GM21447 (cell line): ENCODE measurements at regions not wholly inside any gene's neighbourhood (a gene's known extent, or its start where the extent isn't known, plus 50 kb on each side); places are given as distances from the start of the nearest gene placed in this dataset.
"Not testable (repeated sequence)": the region's sequence is repeated elsewhere in the genome, so short reads cannot be mapped to it uniquely, and the experiment has no call there.

Experiments used
- ATAC-seq: cut with Tn5 transposase; IDR thresholded peaks from one replicate; pipeline ENCODE4 v1.9.1; 2021; ENCODE audit not compliant: unreplicated experiment

GRCh38 chr5:21484498-21484889 is 1368.7 kb downstream of the CDH12 start:
- ATAC-seq = not testable (repeated sequence)

DNA sequence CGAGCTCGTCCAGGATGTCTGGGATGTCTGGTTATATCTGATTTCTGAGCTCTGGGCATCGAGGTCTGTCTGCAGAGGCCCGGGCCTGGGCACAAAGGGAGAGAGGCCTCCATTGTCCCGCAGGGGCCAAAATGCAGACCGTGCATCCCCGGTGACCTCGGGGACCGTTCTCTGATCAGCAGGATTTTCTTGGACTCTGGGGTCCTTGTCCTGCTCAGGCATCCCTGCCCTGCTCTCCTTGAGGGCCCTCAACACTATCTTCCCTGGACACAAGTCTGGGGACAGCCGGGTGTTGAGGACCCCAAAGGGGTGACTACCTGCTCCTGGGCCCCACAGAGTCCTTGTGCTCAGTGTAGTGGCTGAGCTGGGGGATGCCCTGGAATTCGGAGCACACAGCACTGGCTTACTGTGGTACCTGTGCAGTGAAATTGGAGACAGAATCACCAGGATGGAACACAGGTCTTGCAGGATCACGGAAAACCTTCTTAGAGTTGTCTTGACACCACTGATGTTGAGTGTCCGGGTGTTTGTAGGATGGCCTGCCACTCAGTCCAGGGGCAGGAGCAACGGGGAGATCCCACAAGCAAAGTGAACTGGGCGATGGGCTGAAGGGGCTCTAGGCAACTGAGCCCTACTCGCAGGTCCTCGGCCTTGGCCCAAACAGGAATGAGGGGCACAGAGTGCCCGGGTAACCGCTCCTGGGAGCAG is 1369.2 kb downstream of the CDH12 start:
- not testable (repeated sequence) for ATAC-seq

GRCh38 chr5:21482983-21483650 is 1370.0 kb downstream of the CDH12 start:
- ATAC-seq = not testable (repeated sequence)

- not testable (repeated sequence) for ATAC-seq
Measured at GRCh38 chr5:21482522-21482921, 1370.6 kb downstream of the CDH12 start.

DNA sequence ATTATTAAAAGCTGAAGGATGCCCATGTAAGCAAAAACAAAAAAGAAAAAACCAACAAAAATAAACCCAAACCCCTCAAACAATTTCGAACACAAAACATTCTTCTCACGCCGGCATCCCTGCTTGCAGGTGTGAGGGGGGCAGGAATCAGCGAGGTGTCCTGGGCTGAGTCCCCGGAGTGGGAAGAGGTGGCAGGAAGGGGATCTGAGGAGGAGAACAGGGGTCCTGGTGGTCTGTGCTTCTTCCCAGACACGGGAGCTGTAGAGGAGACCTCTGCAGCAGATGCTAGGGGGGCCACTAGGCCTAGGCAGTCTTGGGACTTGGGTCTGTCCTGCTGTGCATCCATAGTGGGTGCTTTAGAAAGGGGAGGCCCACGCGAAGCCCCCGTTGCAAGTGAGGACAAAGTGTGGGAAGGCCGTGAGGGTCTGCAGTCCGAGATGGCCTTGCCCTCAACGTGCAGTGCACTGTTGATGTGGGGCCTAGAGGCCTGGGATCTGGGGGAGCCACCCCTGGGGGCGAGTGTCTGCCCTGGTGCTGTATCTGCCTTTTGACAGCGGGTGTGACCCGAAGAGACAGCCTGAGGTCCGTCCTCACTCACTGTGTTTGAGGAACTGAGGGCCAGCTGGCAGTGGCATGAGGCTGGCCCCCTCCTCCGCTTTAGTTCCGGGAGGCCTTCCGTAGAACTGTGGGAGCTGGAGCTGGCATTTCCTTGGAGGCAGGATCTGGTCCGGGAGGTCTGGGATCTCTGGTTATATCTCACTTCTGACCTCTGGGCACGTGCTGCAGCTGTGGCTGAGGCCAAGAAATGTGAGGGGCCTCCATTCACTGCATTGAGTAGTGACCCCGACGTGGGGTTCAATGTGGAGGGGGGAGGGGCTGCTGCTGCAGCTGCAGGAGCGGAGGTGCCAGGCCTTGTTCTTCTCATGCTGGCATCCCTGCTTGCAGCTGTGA is 1371.5 kb downstream of the CDH12 start:
- ATAC-seq = not testable (repeated sequence)

GRCh38 chr5:21480054-21480453 is 1373.1 kb downstream of the CDH12 start:
- not testable (repeated sequence) for ATAC-seq

DNA sequence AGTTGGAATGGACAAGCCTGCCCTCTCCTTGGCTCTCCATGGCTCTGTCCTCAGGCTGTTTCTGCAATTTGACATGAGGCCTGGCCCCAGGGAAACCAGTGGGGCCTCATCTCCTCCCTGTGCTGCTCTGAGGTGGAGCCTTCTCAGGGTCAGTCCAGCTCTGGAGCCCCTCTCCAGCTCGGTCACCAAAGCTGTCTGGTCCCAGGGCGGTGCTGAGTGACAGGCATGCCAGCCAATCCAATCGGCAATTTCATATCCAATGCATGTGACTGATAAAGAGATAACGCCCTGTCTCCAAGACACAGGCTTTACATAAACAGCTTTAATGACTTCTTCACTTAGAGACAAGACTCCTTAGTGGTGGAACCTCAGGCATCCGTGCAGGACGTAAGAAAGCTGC is 1379.2 kb downstream of the CDH12 start:
- ATAC-seq = not testable (repeated sequence)

- ATAC-seq = not testable (repeated sequence)
Measured at GRCh38 chr5:21473436-21473835, 1379.7 kb downstream of the CDH12 start.

- ATAC-seq = not testable (repeated sequence)
Measured at GRCh38 chr5:21471691-21472090, 1381.5 kb downstream of the CDH12 start.

DNA sequence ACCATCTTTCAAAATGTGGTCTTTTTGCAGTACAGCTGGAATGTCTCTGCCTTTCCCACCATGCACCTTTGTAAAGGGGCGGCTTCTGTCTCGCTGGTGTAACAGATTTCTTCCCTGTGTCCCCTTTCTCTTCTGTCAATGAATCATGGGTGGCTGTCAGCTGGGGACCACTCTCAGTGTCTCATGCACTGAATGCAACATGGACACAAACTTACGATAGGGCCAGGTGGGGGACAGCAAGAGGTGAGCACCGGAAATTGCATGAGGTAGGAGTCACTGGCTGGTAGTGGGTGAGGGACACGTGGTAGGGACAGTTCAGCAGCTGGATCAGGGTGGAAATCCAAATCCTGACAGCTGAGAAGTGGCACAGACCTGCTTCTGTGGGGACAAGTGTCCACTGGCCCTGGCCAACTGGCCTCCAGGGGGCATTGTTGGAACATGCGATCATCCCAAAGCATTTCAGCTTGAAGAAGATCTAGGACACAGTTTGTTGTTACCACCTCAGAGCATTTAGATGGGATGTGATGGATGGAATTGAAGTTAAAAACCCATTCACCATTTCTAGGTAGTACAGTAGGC is 1383.5 kb downstream of the CDH12 start:
- ATAC-seq = not testable (repeated sequence)

GRCh38 chr5:21467544-21467943 is 1385.6 kb downstream of the CDH12 start:
- not testable (repeated sequence) for ATAC-seq

DNA sequence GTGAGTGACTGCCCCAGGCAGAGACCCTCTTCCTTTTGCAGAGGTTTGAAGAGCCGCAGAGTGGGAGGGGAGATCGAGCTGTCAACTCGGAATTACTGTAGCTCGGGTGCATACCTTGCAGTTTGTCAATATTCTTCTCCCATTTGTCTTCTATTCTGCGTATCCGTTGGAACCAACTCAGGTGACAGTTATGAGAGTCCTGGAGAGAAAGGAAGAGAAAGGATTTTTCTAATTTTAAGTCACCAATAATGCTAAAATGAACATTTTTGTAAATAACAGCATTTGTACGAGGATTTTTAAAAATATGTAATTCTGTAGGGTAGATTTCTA is 1393.4 kb downstream of the CDH12 start:
- not testable (repeated sequence) for ATAC-seq

DNA sequence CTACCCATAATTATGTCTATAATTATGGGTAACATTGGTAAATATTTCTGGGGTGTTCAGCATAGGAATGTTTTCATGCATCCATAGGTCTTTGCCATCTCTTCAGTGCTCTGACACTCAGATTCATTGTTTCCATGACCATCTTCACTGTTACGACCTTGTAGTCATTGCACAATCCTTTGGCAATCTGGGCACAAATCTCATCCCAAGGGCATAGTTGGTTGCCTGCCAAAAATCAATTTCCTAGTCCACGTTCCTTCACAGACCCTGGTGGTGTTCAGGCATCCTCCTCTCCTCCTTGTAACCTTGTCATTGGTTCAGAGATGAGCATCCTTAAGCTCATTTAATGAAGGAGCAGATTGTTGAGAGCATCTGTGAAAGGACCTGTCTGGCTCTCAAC is 1400.7 kb downstream of the CDH12 start:
- ATAC-seq = no peak

- ATAC-seq = no peak
Measured at GRCh38 chr5:21432646-21433045, 1420.5 kb downstream of the CDH12 start.

- no peak for ATAC-seq
Measured at GRCh38 chr5:21424907-21425306, 1428.2 kb downstream of the CDH12 start.

- ATAC-seq = no peak
Measured at GRCh38 chr5:21419383-21419782, 1431.4 kb upstream of the CDH18 start.

DNA sequence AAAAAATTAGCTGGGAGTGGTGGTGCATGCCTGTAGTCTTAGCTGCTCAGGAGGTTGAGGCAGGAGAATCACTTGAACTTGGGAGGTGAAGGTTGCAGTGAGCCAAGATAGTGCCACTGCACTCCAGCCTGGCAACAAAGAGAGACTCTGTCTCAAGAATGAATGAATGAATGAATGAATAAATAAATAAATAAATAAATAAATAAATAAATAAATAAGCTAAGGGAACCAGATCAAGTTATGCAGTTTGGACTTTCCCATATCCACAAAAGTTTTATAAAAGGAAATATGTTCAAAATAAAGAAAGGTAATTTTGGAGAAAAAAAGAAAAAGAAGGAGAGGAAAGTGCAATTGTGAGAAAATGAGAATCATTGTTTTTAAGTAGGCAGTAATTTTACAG is 1414.1 kb upstream of the CDH18 start:
- ATAC-seq = not testable (repeated sequence)

GRCh38 chr5:21398511-21398910 is 1410.5 kb upstream of the CDH18 start:
- ATAC-seq = no peak

DNA sequence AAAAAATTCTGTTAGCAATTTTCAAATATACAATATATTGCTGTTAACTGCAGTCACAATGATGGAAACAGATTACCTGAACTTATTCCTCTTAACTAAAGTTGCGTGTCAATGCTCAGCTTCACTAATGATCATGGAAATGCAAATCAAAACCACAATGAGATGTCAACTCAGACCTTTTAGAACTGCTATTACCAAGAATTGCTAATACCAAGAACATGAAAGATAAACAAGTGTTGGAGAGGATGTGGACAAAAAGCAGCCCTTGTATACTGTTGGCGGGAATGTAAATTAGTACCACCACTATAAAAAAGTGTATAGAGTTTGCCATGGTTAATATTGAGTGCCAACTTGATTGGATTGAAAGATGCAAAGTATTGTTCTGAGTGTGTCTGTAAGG is 1409.7 kb upstream of the CDH18 start:
- no peak for ATAC-seq

- ATAC-seq = no peak
Measured at GRCh38 chr5:21391506-21391905, 1403.5 kb upstream of the CDH18 start.

DNA sequence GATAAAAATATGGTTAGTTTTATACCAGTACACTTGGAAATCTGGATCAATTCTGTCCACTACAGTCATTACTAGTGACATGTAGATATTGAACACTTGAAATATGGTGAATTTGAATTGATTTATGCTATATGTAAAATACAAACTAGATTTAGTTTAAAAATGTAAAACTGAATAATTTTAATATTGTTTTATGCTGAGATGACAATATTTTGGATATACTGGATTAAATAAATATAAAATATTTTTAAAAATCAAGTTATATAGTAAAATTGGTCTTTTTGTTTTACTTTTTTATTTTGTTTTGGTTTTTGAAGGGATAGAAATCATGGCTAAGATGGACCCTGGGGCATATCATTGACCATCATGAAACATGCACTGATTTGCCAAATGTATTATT is 1372.8 kb upstream of the CDH18 start:
- not testable (repeated sequence) for ATAC-seq
